ENCODE measurements at regions not wholly inside any gene's neighbourhood (a gene's known extent, or its start where the extent isn't known, plus 50 kb on each side); places are given as distances from the start of the nearest gene placed in this dataset.

DNA sequence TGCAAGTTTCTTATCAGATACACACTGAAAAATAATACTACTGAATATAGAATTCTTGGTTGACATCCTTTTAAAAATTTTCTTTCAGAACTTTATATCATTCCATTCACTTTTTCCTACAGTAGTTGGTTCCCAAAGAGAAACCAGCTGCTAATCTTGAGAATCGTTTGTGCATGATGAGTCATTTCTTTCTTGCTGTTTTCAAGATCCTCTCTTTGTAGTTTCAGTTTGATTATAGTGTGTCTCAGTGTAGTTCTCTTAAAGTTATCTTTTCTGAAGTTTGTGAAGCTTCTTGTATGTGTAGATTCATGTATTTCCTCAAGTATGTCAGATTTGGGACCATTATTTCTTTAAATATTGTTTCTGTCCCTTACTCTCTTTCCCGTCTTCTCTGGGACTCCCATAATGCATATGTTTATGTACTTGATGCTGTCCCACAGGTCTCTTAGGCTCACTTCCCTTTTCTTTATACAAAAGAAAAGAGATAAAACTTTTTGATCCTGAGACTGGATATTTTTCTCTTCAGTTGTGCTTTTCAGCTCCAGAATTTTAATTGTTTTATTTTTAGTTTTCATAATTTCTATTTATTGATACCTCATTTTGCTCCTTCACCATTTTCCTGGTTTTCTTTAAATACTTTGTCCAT is 801.0 kb downstream of the TDRD15 start:
- H3K9me3 ChIP-seq, result no peaks in the 10 kb centered on the region
- no peak overlapping the region for H3K4me3 ChIP-seq
- ATAC-seq (no peak), DNase-seq (no peak), FAIRE-seq (no peak)
- TF ChIP-seq, protein P1, sequence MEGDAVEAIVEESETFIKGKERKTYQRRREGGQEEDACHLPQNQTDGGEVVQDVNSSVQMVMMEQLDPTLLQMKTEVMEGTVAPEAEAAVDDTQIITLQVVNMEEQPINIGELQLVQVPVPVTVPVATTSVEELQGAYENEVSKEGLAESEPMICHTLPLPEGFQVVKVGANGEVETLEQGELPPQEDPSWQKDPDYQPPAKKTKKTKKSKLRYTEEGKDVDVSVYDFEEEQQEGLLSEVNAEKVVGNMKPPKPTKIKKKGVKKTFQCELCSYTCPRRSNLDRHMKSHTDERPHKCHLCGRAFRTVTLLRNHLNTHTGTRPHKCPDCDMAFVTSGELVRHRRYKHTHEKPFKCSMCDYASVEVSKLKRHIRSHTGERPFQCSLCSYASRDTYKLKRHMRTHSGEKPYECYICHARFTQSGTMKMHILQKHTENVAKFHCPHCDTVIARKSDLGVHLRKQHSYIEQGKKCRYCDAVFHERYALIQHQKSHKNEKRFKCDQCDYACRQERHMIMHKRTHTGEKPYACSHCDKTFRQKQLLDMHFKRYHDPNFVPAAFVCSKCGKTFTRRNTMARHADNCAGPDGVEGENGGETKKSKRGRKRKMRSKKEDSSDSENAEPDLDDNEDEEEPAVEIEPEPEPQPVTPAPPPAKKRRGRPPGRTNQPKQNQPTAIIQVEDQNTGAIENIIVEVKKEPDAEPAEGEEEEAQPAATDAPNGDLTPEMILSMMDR (IDR thresholded peaks at IDR 0.05), result no peak
- H3K36me3 ChIP-seq, result no peaks in the 10 kb centered on the region
- intact Hi-C loops (cut with DNase I), result no loop called here
- 47 to 62% methylated on average over 2 of the region's 2 CpGs for WGBS, 2 donors
- H3K27me3 ChIP-seq, result no peaks in the 10 kb centered on the region
- H3K4me1 ChIP-seq, result no peaks in the 10 kb centered on the region
- H3K27ac ChIP-seq, result no peak overlapping the region

DNA sequence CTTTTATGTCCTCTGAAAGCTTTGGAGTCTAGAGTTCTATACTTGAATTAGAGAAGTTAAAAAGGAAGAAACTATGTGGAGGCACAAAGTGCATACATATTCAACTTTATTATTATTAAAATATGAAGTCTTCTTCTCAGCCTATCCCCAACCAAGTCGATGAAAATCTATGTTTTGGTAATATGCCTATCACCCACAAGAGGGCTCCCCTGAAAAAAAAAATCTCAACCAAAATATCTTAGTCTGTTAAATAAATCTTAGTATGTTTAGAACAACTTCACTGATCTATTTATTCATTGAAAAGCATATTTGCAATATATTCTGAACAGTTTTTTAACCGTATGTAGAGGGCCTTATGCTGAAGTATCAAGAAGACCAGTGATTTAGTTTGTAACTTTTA is 804.5 kb downstream of the TDRD15 start:
- Histone ChIP-seq H3K27ac (no peak overlapping the region), H3K9me3 (no peaks in the 10 kb centered on the region), H3K4me3 (no peak overlapping the region), H3K4me1 (no peaks in the 10 kb centered on the region), H3K36me3 (no peaks in the 10 kb centered on the region), H3K27me3 (no peaks in the 10 kb centered on the region)
- FAIRE-seq (no peak), ATAC-seq (no peak), DNase-seq (no peak)
- TF ChIP-seq, protein P1 (IDR thresholded peaks at IDR 0.05), result no peak
- WGBS, 2 donors, result 46 to 62% methylated on average over 2 of the region's 2 CpGs
- intact Hi-C loops (cut with DNase I), result no loop called here

DNA sequence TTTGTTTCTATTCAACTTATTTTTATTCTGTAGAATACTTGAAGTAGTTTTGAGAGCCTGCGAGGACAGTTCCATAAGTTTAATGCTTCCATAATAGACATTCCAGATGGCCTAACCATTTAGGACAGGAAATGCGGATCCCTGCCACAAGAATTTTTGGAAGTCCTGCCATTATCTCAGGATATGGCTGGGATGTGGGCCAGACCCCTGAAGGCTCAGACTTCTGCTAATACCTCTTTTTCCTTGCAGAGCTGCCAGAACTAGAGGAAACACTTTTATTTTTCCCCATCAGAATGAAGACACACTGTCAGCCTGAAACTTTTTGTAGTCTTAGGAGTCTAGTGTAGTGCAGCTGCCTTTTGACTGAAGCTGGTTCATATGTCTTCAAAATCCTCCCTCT is 806.5 kb downstream of the TDRD15 start:
- DNase-seq, result no peak
- WGBS, 2 donors, result 66 to 79% methylated on average over 2 of the region's 2 CpGs
- H3K4me1 ChIP-seq, result no peaks in the 10 kb centered on the region

DNA sequence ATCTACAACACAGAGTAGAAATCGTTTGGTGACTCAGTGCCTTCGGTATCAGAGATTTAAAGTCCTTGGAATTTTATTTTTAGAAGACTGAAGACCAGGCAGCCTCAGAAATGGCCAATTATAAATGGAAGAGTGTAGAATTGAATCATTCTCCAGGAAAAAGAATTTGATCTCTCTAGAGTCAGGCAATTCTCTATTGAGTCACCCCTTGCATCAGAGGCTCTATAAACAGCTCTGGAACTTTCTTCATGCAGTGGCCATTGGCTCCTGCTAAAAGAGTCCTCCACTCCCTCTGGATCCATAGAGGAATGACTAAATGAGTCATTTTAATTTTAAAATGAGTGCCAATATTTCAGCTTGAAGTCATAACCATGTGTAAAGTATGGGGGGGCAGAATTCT is 816.2 kb downstream of the TDRD15 start:
- intact Hi-C loops (cut with DNase I), result no loop called here
- TF ChIP-seq, protein P1 (IDR thresholded peaks at IDR 0.05), result no peak
- H3K36me3 ChIP-seq, result no peaks in the 10 kb centered on the region
- ATAC-seq (no peak), FAIRE-seq (no peak), DNase-seq (no peak)
- WGBS, 2 donors, result 48 to 68% methylated on average over 2 of the region's 2 CpGs
- H3K4me1 ChIP-seq, result no peaks in the 10 kb centered on the region
- no peak overlapping the region for H3K4me3 ChIP-seq
- no peaks in the 10 kb centered on the region for H3K9me3 ChIP-seq
- no peaks in the 10 kb centered on the region for H3K27me3 ChIP-seq
- H3K27ac ChIP-seq, result no peak overlapping the region

More for the DNA sequence above, 806.5 kb downstream of the TDRD15 start:
- ATAC-seq (no peak), FAIRE-seq (no peak)
- TF ChIP-seq, protein P1 (IDR thresholded peaks at IDR 0.05), result no peak
- intact Hi-C loops (cut with DNase I), result no loop called here
- Histone ChIP-seq H3K36me3 (no peaks in the 10 kb centered on the region), H3K4me3 (no peak overlapping the region), H3K9me3 (no peaks in the 10 kb centered on the region), H3K27ac (no peak overlapping the region), H3K27me3 (no peaks in the 10 kb centered on the region)

DNA sequence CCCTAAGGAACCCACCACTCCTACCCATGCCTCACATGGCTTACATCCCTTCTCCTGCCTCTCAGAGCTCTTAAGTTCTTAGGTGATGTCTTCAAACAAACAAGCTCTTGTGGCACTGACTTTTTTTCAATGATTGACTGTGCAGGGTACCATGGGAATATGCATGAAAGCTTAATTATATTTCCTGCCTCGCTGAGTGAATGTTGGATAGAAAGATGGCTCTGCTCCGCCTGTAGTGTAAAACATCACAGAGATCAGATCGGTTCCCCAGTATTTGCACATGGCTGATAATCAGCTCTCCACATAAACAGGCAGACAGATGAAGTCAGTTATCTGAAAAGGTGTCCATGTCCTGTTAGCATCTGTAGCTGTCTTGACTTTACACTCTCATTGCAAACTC is 820.8 kb downstream of the TDRD15 start:
- DNase-seq, result no peak
- Histone ChIP-seq H3K27me3 (no peaks in the 10 kb centered on the region), H3K36me3 (no peaks in the 10 kb centered on the region), H3K4me3 (no peak overlapping the region), H3K27ac (no peak overlapping the region), H3K9me3 (no peaks in the 10 kb centered on the region), H3K4me1 (no peaks in the 10 kb centered on the region)
- TF ChIP-seq, protein P1 (IDR thresholded peaks at IDR 0.05), result no peak
- WGBS, 2 donors, result 34 to 39% methylated on average over 3 of the region's 3 CpGs
- FAIRE-seq, result no peak
- intact Hi-C loops (cut with DNase I), result no loop called here
- ATAC-seq, result no peak

Data from pancreas (tissue), 10 donors.